ENCODE measurements at regions not wholly inside any gene's neighbourhood (a gene's known extent, or its start where the extent isn't known, plus 50 kb on each side); places are given as distances from the start of the nearest gene placed in this dataset.

- Histone ChIP-seq H3K4me1 (ENCODE audit: control insufficient read depth, insufficient read depth, low read length) (peaks cover 11% of the 10 kb centered on the region), H3K36me3 (ENCODE audit: control insufficient read depth, insufficient read depth, low read length) (no peaks in the 10 kb centered on the region), H3K27me3 (ENCODE audit: control insufficient read depth, insufficient read depth, low read length) (no peaks in the 10 kb centered on the region), H3K9ac (ENCODE audit: low read length) (no peak overlapping the region), H3K4me3 (ENCODE audit: low read length) (no peak overlapping the region), H3K9me3 (ENCODE audit: control insufficient read depth, low read length) (no peaks in the 10 kb centered on the region)
These were observed 508.2 kb downstream of the SHQ1 start for GRCh38 chr3:72340056-72340455.

GRCh38 chr3:72339670-72340030 lies 508.6 kb downstream of the SHQ1 start:
- Histone ChIP-seq H3K27me3 (ENCODE audit: control insufficient read depth, insufficient read depth, low read length) (no peaks in the 10 kb centered on the region), H3K4me1 (ENCODE audit: control insufficient read depth, insufficient read depth, low read length) (peaks cover 11% of the 10 kb centered on the region), H3K9me3 (ENCODE audit: control insufficient read depth, low read length) (no peaks in the 10 kb centered on the region), H3K36me3 (ENCODE audit: control insufficient read depth, insufficient read depth, low read length) (no peaks in the 10 kb centered on the region), H3K4me3 (ENCODE audit: low read length) (no peak overlapping the region), H3K9ac (ENCODE audit: low read length) (no peak overlapping the region)

- H3K36me3 ChIP-seq (ENCODE audit: control insufficient read depth, insufficient read depth, low read length) = no peaks in the 10 kb centered on the region
- H3K9me3 ChIP-seq (ENCODE audit: control insufficient read depth, low read length) = no peaks in the 10 kb centered on the region
- no peaks in the 10 kb centered on the region for H3K27me3 ChIP-seq (ENCODE audit: control insufficient read depth, insufficient read depth, low read length)
- no peak overlapping the region for H3K9ac ChIP-seq (ENCODE audit: low read length)
- H3K4me3 ChIP-seq (ENCODE audit: low read length) = no peak overlapping the region
- peaks cover 11% of the 10 kb centered on the region for H3K4me1 ChIP-seq (ENCODE audit: control insufficient read depth, insufficient read depth, low read length)
These were observed 509.1 kb downstream of the SHQ1 start for GRCh38 chr3:72338942-72339669.

- Histone ChIP-seq H3K36me3 (ENCODE audit: control insufficient read depth, insufficient read depth, low read length) (no peaks in the 10 kb centered on the region), H3K9me3 (ENCODE audit: control insufficient read depth, low read length) (no peaks in the 10 kb centered on the region), H3K4me1 (ENCODE audit: control insufficient read depth, insufficient read depth, low read length) (peaks cover 11% of the 10 kb centered on the region), H3K9ac (ENCODE audit: low read length) (no peak overlapping the region), H3K4me3 (ENCODE audit: low read length) (no peak overlapping the region), H3K27me3 (ENCODE audit: control insufficient read depth, insufficient read depth, low read length) (no peaks in the 10 kb centered on the region)
These were observed 509.9 kb downstream of the SHQ1 start for GRCh38 chr3:72338082-72338941.

- Histone ChIP-seq H3K4me1 (ENCODE audit: control insufficient read depth, insufficient read depth, low read length) (peaks cover 11% of the 10 kb centered on the region), H3K9ac (ENCODE audit: low read length) (no peak overlapping the region), H3K9me3 (ENCODE audit: control insufficient read depth, low read length) (no peaks in the 10 kb centered on the region), H3K36me3 (ENCODE audit: control insufficient read depth, insufficient read depth, low read length) (no peaks in the 10 kb centered on the region), H3K4me3 (ENCODE audit: low read length) (no peak overlapping the region), H3K27me3 (ENCODE audit: control insufficient read depth, insufficient read depth, low read length) (no peaks in the 10 kb centered on the region)
These were observed 510.8 kb downstream of the SHQ1 start for GRCh38 chr3:72337480-72337855.

GRCh38 chr3:72336821-72337479 lies 511.3 kb downstream of the SHQ1 start:
- Histone ChIP-seq H3K4me1 (ENCODE audit: control insufficient read depth, insufficient read depth, low read length) (peaks cover 11% of the 10 kb centered on the region), H3K27me3 (ENCODE audit: control insufficient read depth, insufficient read depth, low read length) (no peaks in the 10 kb centered on the region), H3K4me3 (ENCODE audit: low read length) (no peak overlapping the region), H3K9me3 (ENCODE audit: control insufficient read depth, low read length) (no peaks in the 10 kb centered on the region), H3K9ac (ENCODE audit: low read length) (no peak overlapping the region), H3K36me3 (ENCODE audit: control insufficient read depth, insufficient read depth, low read length) (no peaks in the 10 kb centered on the region)

GRCh38 chr3:72336114-72336651 lies 512.1 kb downstream of the SHQ1 start:
- Histone ChIP-seq H3K36me3 (ENCODE audit: control insufficient read depth, insufficient read depth, low read length) (no peaks in the 10 kb centered on the region), H3K4me3 (ENCODE audit: low read length) (no peak overlapping the region), H3K4me1 (ENCODE audit: control insufficient read depth, insufficient read depth, low read length) (peaks cover 11% of the 10 kb centered on the region), H3K9ac (ENCODE audit: low read length) (no peak overlapping the region), H3K9me3 (ENCODE audit: control insufficient read depth, low read length) (no peaks in the 10 kb centered on the region), H3K27me3 (ENCODE audit: control insufficient read depth, insufficient read depth, low read length) (no peaks in the 10 kb centered on the region)

- no peak overlapping the region for H3K9ac ChIP-seq (ENCODE audit: low read length)
- H3K27me3 ChIP-seq (ENCODE audit: control insufficient read depth, insufficient read depth, low read length) = no peaks in the 10 kb centered on the region
- no peaks in the 10 kb centered on the region for H3K9me3 ChIP-seq (ENCODE audit: control insufficient read depth, low read length)
- H3K4me1 ChIP-seq (ENCODE audit: control insufficient read depth, insufficient read depth, low read length) = peaks cover 11% of the 10 kb centered on the region
- no peaks in the 10 kb centered on the region for H3K36me3 ChIP-seq (ENCODE audit: control insufficient read depth, insufficient read depth, low read length)
- H3K4me3 ChIP-seq (ENCODE audit: low read length) = no peak overlapping the region
These were observed 512.7 kb downstream of the SHQ1 start for GRCh38 chr3:72335458-72336095.

- Histone ChIP-seq H3K4me1 (ENCODE audit: control insufficient read depth, insufficient read depth, low read length) (peaks cover 11% of the 10 kb centered on the region), H3K36me3 (ENCODE audit: control insufficient read depth, insufficient read depth, low read length) (no peaks in the 10 kb centered on the region), H3K9ac (ENCODE audit: low read length) (no peak overlapping the region)
These were observed 513.4 kb downstream of the SHQ1 start for GRCh38 chr3:72334681-72335457.

GRCh38 chr3:72332689-72333088 lies 515.6 kb downstream of the SHQ1 start:
- Histone ChIP-seq H3K9ac (ENCODE audit: low read length) (no peak overlapping the region), H3K27me3 (ENCODE audit: control insufficient read depth, insufficient read depth, low read length) (peaks cover 6% of the 10 kb centered on the region), H3K9me3 (ENCODE audit: control insufficient read depth, low read length) (no peaks in the 10 kb centered on the region), H3K4me3 (ENCODE audit: low read length) (no peak overlapping the region), H3K4me1 (ENCODE audit: control insufficient read depth, insufficient read depth, low read length) (no peaks in the 10 kb centered on the region), H3K36me3 (ENCODE audit: control insufficient read depth, insufficient read depth, low read length) (no peaks in the 10 kb centered on the region)

More at GRCh38 chr3:72334681-72335457, 513.4 kb downstream of the SHQ1 start:
- no peak overlapping the region for H3K4me3 ChIP-seq (ENCODE audit: low read length)
- no peaks in the 10 kb centered on the region for H3K27me3 ChIP-seq (ENCODE audit: control insufficient read depth, insufficient read depth, low read length)
- H3K9me3 ChIP-seq (ENCODE audit: control insufficient read depth, low read length) = no peaks in the 10 kb centered on the region

GRCh38 chr3:72332036-72332435 lies 516.2 kb downstream of the SHQ1 start:
- H3K27me3 ChIP-seq (ENCODE audit: control insufficient read depth, insufficient read depth, low read length) = peaks cover 6% of the 10 kb centered on the region
- H3K36me3 ChIP-seq (ENCODE audit: control insufficient read depth, insufficient read depth, low read length) = no peaks in the 10 kb centered on the region
- H3K9ac ChIP-seq (ENCODE audit: low read length) = no peak overlapping the region
- no peaks in the 10 kb centered on the region for H3K9me3 ChIP-seq (ENCODE audit: control insufficient read depth, low read length)
- no peak overlapping the region for H3K4me3 ChIP-seq (ENCODE audit: low read length)
- H3K4me1 ChIP-seq (ENCODE audit: control insufficient read depth, insufficient read depth, low read length) = no peaks in the 10 kb centered on the region

Measured in mucosa of stomach (tissue), 1 donor.